H1 (cell line): ENCODE measurements at regions not wholly inside any gene's neighbourhood (a gene's known extent, or its start where the extent isn't known, plus 50 kb on each side); places are given as distances from the start of the nearest gene placed in this dataset.

Experiments
- CBX5 ChIP-seq: fragments of 300-800, 300-1000 bp; sonication (generic); IDR thresholded peaks from 2 replicates; pipeline ENCODE4 v1.7.1; 2016; ENCODE audit warnings: antibody characterized with exemption, low read length, low read depth
- CREB1 ChIP-seq: IDR thresholded peaks from 2 replicates; pipeline ENCODE4 v1.6.1; 2012; ENCODE audit warnings: inconsistent platforms
- SIX5 ChIP-seq: IDR thresholded peaks from 2 replicates; pipeline ENCODE4 v1.6.1; 2011; ENCODE audit warnings: mild to moderate bottlenecking, low read depth, low read length
- TF ChIP-seq, protein P1 (sequence below): fragments of 300-600 bp; sonication (generic); IDR thresholded peaks from 2 replicates; pipeline ENCODE4 v1.7.1; 2012; ENCODE audit warnings: low read length, moderate library complexity, mild to moderate bottlenecking, inconsistent platforms; ENCODE audit not compliant: insufficient replicate concordance

DNA sequence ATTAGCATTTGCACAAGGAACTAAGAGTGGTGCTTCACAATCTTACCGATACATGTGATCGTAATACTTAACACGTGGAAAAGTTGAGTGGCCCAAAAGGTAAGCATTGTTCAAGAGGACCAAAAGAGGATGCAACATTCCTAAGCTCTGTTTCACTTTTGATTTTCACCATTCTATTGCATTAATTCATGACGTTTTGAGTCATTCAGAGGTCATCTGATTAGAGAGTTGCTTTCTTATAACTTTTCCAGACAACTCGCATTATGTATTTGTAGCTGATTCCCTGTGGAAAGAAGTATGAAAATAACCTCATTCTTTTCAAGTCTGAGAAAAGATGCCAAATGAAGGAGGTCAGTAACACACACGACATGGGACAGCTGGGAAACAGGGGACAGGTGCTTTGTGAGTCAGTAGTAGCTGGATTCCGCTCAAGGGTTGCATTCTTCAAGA is 344.4 kb downstream of the RND3 start (continued):
- TF ChIP-seq, protein P1, sequence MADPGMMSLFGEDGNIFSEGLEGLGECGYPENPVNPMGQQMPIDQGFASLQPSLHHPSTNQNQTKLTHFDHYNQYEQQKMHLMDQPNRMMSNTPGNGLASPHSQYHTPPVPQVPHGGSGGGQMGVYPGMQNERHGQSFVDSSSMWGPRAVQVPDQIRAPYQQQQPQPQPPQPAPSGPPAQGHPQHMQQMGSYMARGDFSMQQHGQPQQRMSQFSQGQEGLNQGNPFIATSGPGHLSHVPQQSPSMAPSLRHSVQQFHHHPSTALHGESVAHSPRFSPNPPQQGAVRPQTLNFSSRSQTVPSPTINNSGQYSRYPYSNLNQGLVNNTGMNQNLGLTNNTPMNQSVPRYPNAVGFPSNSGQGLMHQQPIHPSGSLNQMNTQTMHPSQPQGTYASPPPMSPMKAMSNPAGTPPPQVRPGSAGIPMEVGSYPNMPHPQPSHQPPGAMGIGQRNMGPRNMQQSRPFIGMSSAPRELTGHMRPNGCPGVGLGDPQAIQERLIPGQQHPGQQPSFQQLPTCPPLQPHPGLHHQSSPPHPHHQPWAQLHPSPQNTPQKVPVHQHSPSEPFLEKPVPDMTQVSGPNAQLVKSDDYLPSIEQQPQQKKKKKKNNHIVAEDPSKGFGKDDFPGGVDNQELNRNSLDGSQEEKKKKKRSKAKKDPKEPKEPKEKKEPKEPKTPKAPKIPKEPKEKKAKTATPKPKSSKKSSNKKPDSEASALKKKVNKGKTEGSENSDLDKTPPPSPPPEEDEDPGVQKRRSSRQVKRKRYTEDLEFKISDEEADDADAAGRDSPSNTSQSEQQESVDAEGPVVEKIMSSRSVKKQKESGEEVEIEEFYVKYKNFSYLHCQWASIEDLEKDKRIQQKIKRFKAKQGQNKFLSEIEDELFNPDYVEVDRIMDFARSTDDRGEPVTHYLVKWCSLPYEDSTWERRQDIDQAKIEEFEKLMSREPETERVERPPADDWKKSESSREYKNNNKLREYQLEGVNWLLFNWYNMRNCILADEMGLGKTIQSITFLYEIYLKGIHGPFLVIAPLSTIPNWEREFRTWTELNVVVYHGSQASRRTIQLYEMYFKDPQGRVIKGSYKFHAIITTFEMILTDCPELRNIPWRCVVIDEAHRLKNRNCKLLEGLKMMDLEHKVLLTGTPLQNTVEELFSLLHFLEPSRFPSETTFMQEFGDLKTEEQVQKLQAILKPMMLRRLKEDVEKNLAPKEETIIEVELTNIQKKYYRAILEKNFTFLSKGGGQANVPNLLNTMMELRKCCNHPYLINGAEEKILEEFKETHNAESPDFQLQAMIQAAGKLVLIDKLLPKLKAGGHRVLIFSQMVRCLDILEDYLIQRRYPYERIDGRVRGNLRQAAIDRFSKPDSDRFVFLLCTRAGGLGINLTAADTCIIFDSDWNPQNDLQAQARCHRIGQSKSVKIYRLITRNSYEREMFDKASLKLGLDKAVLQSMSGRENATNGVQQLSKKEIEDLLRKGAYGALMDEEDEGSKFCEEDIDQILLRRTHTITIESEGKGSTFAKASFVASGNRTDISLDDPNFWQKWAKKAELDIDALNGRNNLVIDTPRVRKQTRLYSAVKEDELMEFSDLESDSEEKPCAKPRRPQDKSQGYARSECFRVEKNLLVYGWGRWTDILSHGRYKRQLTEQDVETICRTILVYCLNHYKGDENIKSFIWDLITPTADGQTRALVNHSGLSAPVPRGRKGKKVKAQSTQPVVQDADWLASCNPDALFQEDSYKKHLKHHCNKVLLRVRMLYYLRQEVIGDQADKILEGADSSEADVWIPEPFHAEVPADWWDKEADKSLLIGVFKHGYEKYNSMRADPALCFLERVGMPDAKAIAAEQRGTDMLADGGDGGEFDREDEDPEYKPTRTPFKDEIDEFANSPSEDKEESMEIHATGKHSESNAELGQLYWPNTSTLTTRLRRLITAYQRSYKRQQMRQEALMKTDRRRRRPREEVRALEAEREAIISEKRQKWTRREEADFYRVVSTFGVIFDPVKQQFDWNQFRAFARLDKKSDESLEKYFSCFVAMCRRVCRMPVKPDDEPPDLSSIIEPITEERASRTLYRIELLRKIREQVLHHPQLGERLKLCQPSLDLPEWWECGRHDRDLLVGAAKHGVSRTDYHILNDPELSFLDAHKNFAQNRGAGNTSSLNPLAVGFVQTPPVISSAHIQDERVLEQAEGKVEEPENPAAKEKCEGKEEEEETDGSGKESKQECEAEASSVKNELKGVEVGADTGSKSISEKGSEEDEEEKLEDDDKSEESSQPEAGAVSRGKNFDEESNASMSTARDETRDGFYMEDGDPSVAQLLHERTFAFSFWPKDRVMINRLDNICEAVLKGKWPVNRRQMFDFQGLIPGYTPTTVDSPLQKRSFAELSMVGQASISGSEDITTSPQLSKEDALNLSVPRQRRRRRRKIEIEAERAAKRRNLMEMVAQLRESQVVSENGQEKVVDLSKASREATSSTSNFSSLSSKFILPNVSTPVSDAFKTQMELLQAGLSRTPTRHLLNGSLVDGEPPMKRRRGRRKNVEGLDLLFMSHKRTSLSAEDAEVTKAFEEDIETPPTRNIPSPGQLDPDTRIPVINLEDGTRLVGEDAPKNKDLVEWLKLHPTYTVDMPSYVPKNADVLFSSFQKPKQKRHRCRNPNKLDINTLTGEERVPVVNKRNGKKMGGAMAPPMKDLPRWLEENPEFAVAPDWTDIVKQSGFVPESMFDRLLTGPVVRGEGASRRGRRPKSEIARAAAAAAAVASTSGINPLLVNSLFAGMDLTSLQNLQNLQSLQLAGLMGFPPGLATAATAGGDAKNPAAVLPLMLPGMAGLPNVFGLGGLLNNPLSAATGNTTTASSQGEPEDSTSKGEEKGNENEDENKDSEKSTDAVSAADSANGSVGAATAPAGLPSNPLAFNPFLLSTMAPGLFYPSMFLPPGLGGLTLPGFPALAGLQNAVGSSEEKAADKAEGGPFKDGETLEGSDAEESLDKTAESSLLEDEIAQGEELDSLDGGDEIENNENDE = no peak
- TF ChIP-seq SIX5 = no peak
- no peak for TF ChIP-seq CBX5
- no peak for TF ChIP-seq CREB1
